Trophoblast cell (in vitro differentiated cells and primary cell): ENCODE measurements at regions not wholly inside any gene's neighbourhood (a gene's known extent, or its start where the extent isn't known, plus 50 kb on each side); places are given as distances from the start of the nearest gene placed in this dataset.

Experiments
- DNase-seq, 2 donors: peaks; one replicate each; pipeline ENCODE4 v3.0.0-alpha.2; 2016
- H2AFZ ChIP-seq: 2 replicates; pipeline ENCODE4 v1.6.1; 2013; ENCODE audit warnings: low read length, moderate library complexity, mild to moderate bottlenecking; ENCODE audit not compliant: insufficient read depth, poor library complexity
- H2AK5ac ChIP-seq: 2 replicates; pipeline ENCODE4 v1.6.1; 2013; ENCODE audit warnings: mild to moderate bottlenecking, low read length
- H2BK120ac ChIP-seq: 2 replicates; pipeline ENCODE4 v1.6.1; 2013; ENCODE audit warnings: low read length, mild to moderate bottlenecking, moderate library complexity; ENCODE audit not compliant: insufficient read depth, poor library complexity
- H2BK12ac ChIP-seq: 2 replicates; pipeline ENCODE4 v1.6.1; 2013; ENCODE audit warnings: mild to moderate bottlenecking, low read length, moderate library complexity
- H2BK5ac ChIP-seq: 2 replicates; pipeline ENCODE4 v1.6.1; 2013; ENCODE audit warnings: low read length, low read depth, moderate library complexity, mild to moderate bottlenecking; ENCODE audit not compliant: poor library complexity
- H3K14ac ChIP-seq: 2 replicates; pipeline ENCODE4 v1.6.1; 2013; ENCODE audit warnings: mild to moderate bottlenecking, low read length
- H3K18ac ChIP-seq: 2 replicates; pipeline ENCODE4 v1.6.1; 2013; ENCODE audit warnings: mild to moderate bottlenecking, low read length
- H3K23ac ChIP-seq: 2 replicates; pipeline ENCODE4 v1.6.1; 2013; ENCODE audit warnings: low read length
- H3K27ac ChIP-seq: 2 replicates; pipeline ENCODE4 v1.5.1; 2013; ENCODE audit warnings: low read depth, mild to moderate bottlenecking, inconsistent platforms, low read length, moderate library complexity
- H3K27me3 ChIP-seq: 2 replicates; pipeline ENCODE4 v1.6.1; 2013; ENCODE audit warnings: inconsistent platforms, mild to moderate bottlenecking, low read length, moderate library complexity; ENCODE audit not compliant: insufficient read depth
- H3K36me3 ChIP-seq, 2 experiments: 1 replicate in 1 of 2; 2 replicates in 1 of 2; pipeline ENCODE4 v1.6.1; 2013; ENCODE audit warnings: low read length in 2 of 2, mild to moderate bottlenecking in 2 of 2, moderate library complexity in 1 of 2; ENCODE audit not compliant: insufficient read depth in 2 of 2, control insufficient read depth in 1 of 2
- H3K4ac ChIP-seq: 2 replicates; pipeline ENCODE4 v1.6.1; 2013; ENCODE audit warnings: low read depth, mild to moderate bottlenecking, low read length, moderate library complexity
- H3K4me1 ChIP-seq, 2 experiments: 1 replicate in 1 of 2; 2 replicates in 1 of 2; pipeline ENCODE4 v1.6.1; 2013; ENCODE audit warnings: low read length in 2 of 2, mild to moderate bottlenecking in 2 of 2, moderate library complexity in 1 of 2; ENCODE audit not compliant: insufficient read depth in 2 of 2, control insufficient read depth in 1 of 2
- H3K4me2 ChIP-seq: 2 replicates; pipeline ENCODE4 v1.6.1; 2013; ENCODE audit warnings: inconsistent platforms, mild to moderate bottlenecking, low read length, moderate library complexity
- H3K4me3 ChIP-seq: 2 replicates; pipeline ENCODE4 v1.5.1; 2013; ENCODE audit warnings: mild to moderate bottlenecking, low read depth, low read length, inconsistent platforms
- H3K79me1 ChIP-seq: one replicate; pipeline ENCODE4 v1.6.1; 2013; ENCODE audit warnings: low read length
- H3K79me2 ChIP-seq: 2 replicates; pipeline ENCODE4 v1.6.1; 2013; ENCODE audit warnings: low read length, mild to moderate bottlenecking; ENCODE audit not compliant: control insufficient read depth, insufficient read depth, poor library complexity
- H3K9ac ChIP-seq: 2 replicates; pipeline ENCODE4 v1.6.1; 2013; ENCODE audit warnings: mild to moderate bottlenecking, low read length
- H3K9me3 ChIP-seq: 2 replicates; pipeline ENCODE4 v1.6.1; 2013; ENCODE audit warnings: low read depth, mild to moderate bottlenecking, control low read depth, inconsistent platforms, low read length; ENCODE audit not compliant: insufficient read depth
- H4K12ac ChIP-seq: 2 replicates; pipeline ENCODE4 v1.6.1; 2013; ENCODE audit warnings: low read depth, mild to moderate bottlenecking, low read length, moderate library complexity
- H4K8ac ChIP-seq: 2 replicates; pipeline ENCODE4 v1.6.1; 2013; ENCODE audit warnings: low read depth, mild to moderate bottlenecking, low read length, moderate library complexity
- H4K91ac ChIP-seq: one replicate; pipeline ENCODE4 v1.6.1; 2013; ENCODE audit warnings: low read depth, mild to moderate bottlenecking, low read length, moderate library complexity
- WGBS: extraction: QIAGEN DNeasy Blood & Tissue Kit; methylation state at CpG from one replicate; pipeline ENCODE4 v1.1.7; 2013; ENCODE audit warnings: missing lambda C conversion rate; ENCODE audit not compliant: insufficient read length, insufficient coverage; ENCODE audit errors: extremely low coverage; 5-methylcytosine and 5-hydroxymethylcytosine counted together

GRCh38 chr18:51656249-51656648, 458.8 kb upstream of the MEX3C start:
- H2AK5ac ChIP-seq, result no peak overlapping the region
- no peaks in the 10 kb centered on the region for H3K36me3 ChIP-seq
- H3K27me3 ChIP-seq, result no peaks in the 10 kb centered on the region
- no peaks in the 10 kb centered on the region for H3K4me1 ChIP-seq
- H3K79me2 ChIP-seq, result no peaks in the 10 kb centered on the region
- no peak overlapping the region for H2AFZ ChIP-seq
- no peak overlapping the region for H3K9ac ChIP-seq
- no CpG with 5 or more reads among the region's 12 CpGs for WGBS
- H3K27ac ChIP-seq, result no peak overlapping the region
- no peaks in the 10 kb centered on the region for H3K79me1 ChIP-seq
- no peak overlapping the region for H4K8ac ChIP-seq
- H4K91ac ChIP-seq, result no peak overlapping the region
- H2BK120ac ChIP-seq, result no peak overlapping the region
- no peak overlapping the region for H3K14ac ChIP-seq
- no peak overlapping the region for H3K4me3 ChIP-seq
- H2BK5ac ChIP-seq, result no peak overlapping the region
- no peak overlapping the region for H2BK12ac ChIP-seq
- no peak overlapping the region for H4K12ac ChIP-seq
- H3K4ac ChIP-seq, result no peak overlapping the region
- no peak overlapping the region for H3K18ac ChIP-seq
- no peak overlapping the region for H3K4me2 ChIP-seq
- H3K23ac ChIP-seq, result no peak overlapping the region
- H3K9me3 ChIP-seq, result no peaks in the 10 kb centered on the region
- no peak for DNase-seq

GRCh38 chr18:51658436-51658835, 461.0 kb upstream of the MEX3C start:
- no peak overlapping the region for H2AK5ac ChIP-seq
- H2BK5ac ChIP-seq, result no peak overlapping the region
- H3K9me3 ChIP-seq, result no peaks in the 10 kb centered on the region
- H2BK120ac ChIP-seq, result no peak overlapping the region
- H3K4ac ChIP-seq, result no peak overlapping the region
- no CpG with 5 or more reads among the region's 4 CpGs for WGBS
- no peak overlapping the region for H3K4me2 ChIP-seq
- H3K27me3 ChIP-seq, result no peaks in the 10 kb centered on the region
- no peaks in the 10 kb centered on the region for H3K79me2 ChIP-seq
- no peak overlapping the region for H4K12ac ChIP-seq
- no peaks in the 10 kb centered on the region for H3K36me3 ChIP-seq
- no peak overlapping the region for H2BK12ac ChIP-seq
- no peaks in the 10 kb centered on the region for H3K4me1 ChIP-seq
- no peak overlapping the region for H2AFZ ChIP-seq
- no peak overlapping the region for H4K8ac ChIP-seq
- H3K23ac ChIP-seq, result no peak overlapping the region
- H3K9ac ChIP-seq, result no peak overlapping the region
- H3K18ac ChIP-seq, result no peak overlapping the region
- H3K27ac ChIP-seq, result no peak overlapping the region
- no peak overlapping the region for H4K91ac ChIP-seq
- H3K79me1 ChIP-seq, result no peaks in the 10 kb centered on the region
- no peak overlapping the region for H3K14ac ChIP-seq
- no peak for DNase-seq
- H3K4me3 ChIP-seq, result no peak overlapping the region

DNA sequence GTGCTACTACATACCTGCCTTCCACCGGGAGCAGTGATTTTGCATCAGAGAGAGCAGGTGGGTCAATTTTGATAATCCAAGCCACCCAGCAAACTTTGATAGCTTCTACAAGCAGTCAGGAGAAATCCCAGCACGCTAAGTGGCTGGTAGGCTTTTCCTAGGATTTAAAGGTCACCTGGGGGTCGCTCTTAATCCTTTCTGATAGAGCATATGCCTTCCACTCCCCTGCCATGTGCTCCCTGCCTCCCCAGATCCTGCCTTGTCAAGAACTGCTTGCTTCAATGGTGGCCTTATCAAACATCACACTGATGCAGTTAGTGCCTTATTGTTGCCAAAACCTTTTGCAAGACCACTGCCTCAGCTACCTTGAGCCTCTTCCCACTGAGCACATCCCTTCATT, 462.3 kb upstream of the MEX3C start:
- Histone ChIP-seq H3K18ac (no peak overlapping the region), H3K79me1 (no peaks in the 10 kb centered on the region), H2BK12ac (no peak overlapping the region), H3K9me3 (no peaks in the 10 kb centered on the region), H4K91ac (no peak overlapping the region), H3K79me2 (no peaks in the 10 kb centered on the region), H2AK5ac (no peak overlapping the region), H4K12ac (no peak overlapping the region), H2BK120ac (no peak overlapping the region), H4K8ac (no peak overlapping the region), H3K27ac (no peak overlapping the region), H2BK5ac (no peak overlapping the region), H3K9ac (no peak overlapping the region), H3K4me2 (no peak overlapping the region), H3K23ac (no peak overlapping the region), H3K27me3 (no peaks in the 10 kb centered on the region), H3K4me1 (no peaks in the 10 kb centered on the region), H3K36me3 (no peaks in the 10 kb centered on the region), H3K4me3 (no peak overlapping the region), H2AFZ (no peak overlapping the region), H3K4ac (no peak overlapping the region), H3K14ac (no peak overlapping the region)
- DNase-seq, result no peak
- WGBS, result no CpG with 5 or more reads among the region's 3 CpGs

- Histone ChIP-seq H3K4me1 (no peaks in the 10 kb centered on the region), H2BK5ac (no peak overlapping the region), H4K12ac (no peak overlapping the region), H3K36me3 (no peaks in the 10 kb centered on the region), H3K4me3 (no peak overlapping the region), H2BK120ac (no peak overlapping the region), H3K9ac (no peak overlapping the region), H2AFZ (no peak overlapping the region), H2AK5ac (no peak overlapping the region), H3K14ac (no peak overlapping the region), H4K91ac (no peak overlapping the region), H3K27me3 (no peaks in the 10 kb centered on the region), H3K27ac (no peak overlapping the region), H2BK12ac (no peak overlapping the region), H3K4ac (no peak overlapping the region), H3K79me2 (no peaks in the 10 kb centered on the region), H3K18ac (no peak overlapping the region), H3K23ac (no peak overlapping the region), H3K9me3 (no peaks in the 10 kb centered on the region), H4K8ac (no peak overlapping the region), H3K79me1 (no peaks in the 10 kb centered on the region), H3K4me2 (no peak overlapping the region)
- DNase-seq, result no peak
- WGBS, result no CpG with 5 or more reads among the region's 2 CpGs
Measured at GRCh38 chr18:51660188-51660715, 462.8 kb upstream of the MEX3C start.
